CD8-positive, alpha-beta memory T cell (primary cell): ENCODE measurements at regions not wholly inside any gene's neighbourhood (a gene's known extent, or its start where the extent isn't known, plus 50 kb on each side); places are given as distances from the start of the nearest gene placed in this dataset.

ENCODE experiments used
- CTCF ChIA-PET: fragments of 350-600 bp; sonication (Branson Sonifier 250); formaldehyde crosslinking; loops from one replicate; lab custom pipeline; 2021; ENCODE audit warnings: antibody characterized with exemption; lab: Charles Lee
- POLR2A ChIA-PET: fragments of 350-600 bp; sonication (Branson Sonifier 250); formaldehyde crosslinking; loops from one replicate; lab custom pipeline; 2021; ENCODE audit warnings: antibody characterized with exemption; lab: Charles Lee
- DNase-seq, 5 donors: peaks; one replicate each; pipeline versions ENCODE4 v3.0.0 to v3.0.0-alpha.2; 2020 to 2022; ENCODE audit warnings: mixed read lengths in 1 of 5
- H3K27ac ChIP-seq: one replicate; pipeline ENCODE4 v1.7.0; 2013; ENCODE audit warnings: low read depth, mild to moderate bottlenecking, low read length, moderate library complexity
- H3K27me3 ChIP-seq: 2 replicates; pipeline ENCODE4 v1.7.0; 2013; ENCODE audit warnings: low read length, mild to moderate bottlenecking; ENCODE audit not compliant: insufficient read depth, poor library complexity, severe bottlenecking
- H3K36me3 ChIP-seq: 2 replicates; pipeline ENCODE4 v1.7.0; 2013; ENCODE audit warnings: mild to moderate bottlenecking, low read length, moderate library complexity; ENCODE audit not compliant: insufficient read depth
- H3K4me1 ChIP-seq: 2 replicates; pipeline ENCODE4 v1.7.0; 2013; ENCODE audit warnings: mild to moderate bottlenecking, low read length, moderate library complexity; ENCODE audit not compliant: insufficient read depth
- H3K4me3 ChIP-seq: 2 replicates; pipeline ENCODE4 v1.7.0; 2013; ENCODE audit warnings: mild to moderate bottlenecking, low read length
- H3K9me3 ChIP-seq: 2 replicates; pipeline ENCODE4 v1.7.0; 2013; ENCODE audit warnings: mild to moderate bottlenecking, low read length
- H3K27ac Mint-ChIP-seq, 8 donors: one replicate each; pipeline ENCODE4 v1.8.0; 2020 to 2021; ENCODE audit warnings: mixed read lengths in 8 of 8, mild to moderate bottlenecking in 6 of 8, inconsistent platforms in 3 of 8, moderate library complexity in 3 of 8
- H3K27me3 Mint-ChIP-seq, 2 donors: one replicate each; pipeline ENCODE4 v1.8.0; 2020 to 2021; ENCODE audit warnings: mixed read lengths in 2 of 2, mild to moderate bottlenecking in 1 of 2, moderate library complexity in 1 of 2
- H3K36me3 Mint-ChIP-seq, 3 donors: one replicate each; pipeline ENCODE4 v1.8.0; 2020 to 2021; ENCODE audit warnings: mixed read lengths in 3 of 3, inconsistent platforms in 1 of 3, mild to moderate bottlenecking in 1 of 3
- H3K4me1 Mint-ChIP-seq, 3 donors: one replicate each; pipeline ENCODE4 v1.8.0; 2020 to 2021; ENCODE audit warnings: mixed read lengths in 3 of 3, inconsistent platforms in 1 of 3, mild to moderate bottlenecking in 1 of 3
- H3K4me3 Mint-ChIP-seq, 7 donors: one replicate each; pipeline ENCODE4 v1.8.0; 2020 to 2021; ENCODE audit warnings: mixed read lengths in 7 of 7, mild to moderate bottlenecking in 6 of 7, moderate library complexity in 4 of 7, inconsistent platforms in 2 of 7
- H3K9me3 Mint-ChIP-seq, 5 donors: one replicate each; pipeline ENCODE4 v1.8.0; 2020 to 2022; ENCODE audit warnings: mixed read lengths in 5 of 5, mild to moderate bottlenecking in 3 of 5, moderate library complexity in 2 of 5, inconsistent platforms in 1 of 5

DNA sequence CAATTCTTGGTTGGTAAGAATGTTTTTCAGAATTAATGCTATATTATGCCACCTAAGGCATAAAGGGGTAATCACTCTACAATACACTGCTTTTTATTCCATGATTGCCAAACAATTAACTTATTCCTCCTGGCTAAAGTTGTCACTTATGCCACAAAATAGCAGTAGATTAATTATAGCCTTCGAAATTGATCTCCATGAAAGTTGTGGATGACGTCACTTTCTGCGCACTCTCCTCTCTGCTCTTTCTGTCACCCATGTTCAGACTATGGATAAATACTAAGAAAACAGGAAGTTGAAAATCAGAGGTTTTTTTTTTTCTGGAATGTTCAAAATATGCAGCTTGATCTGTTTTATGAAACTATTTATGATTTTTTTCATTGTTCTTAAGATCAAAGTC is 790.1 kb upstream of the CNTN5 start:
- H3K36me3 ChIP-seq, result no peaks in the 10 kb centered on the region
- Mint-ChIP-seq H3K9me3 (peaks cover 0 to 31% (median 4%) of the 10 kb centered on the region in 5 donors), H3K4me3 (no peak overlapping the region), H3K27ac (no peak overlapping the region), H3K27me3 (no peaks in the 10 kb centered on the region), H3K4me1 (no peaks in the 10 kb centered on the region), H3K36me3 (no peaks in the 10 kb centered on the region)
- H3K9me3 ChIP-seq, result no peaks in the 10 kb centered on the region
- no peak overlapping the region for H3K27ac ChIP-seq
- H3K4me1 ChIP-seq, result no peaks in the 10 kb centered on the region
- CTCF ChIA-PET, result no interaction called here
- H3K27me3 ChIP-seq, result no peaks in the 10 kb centered on the region
- POLR2A ChIA-PET, result no interaction called here
- no peak overlapping the region for H3K4me3 ChIP-seq
- DNase-seq, result no peak

DNA sequence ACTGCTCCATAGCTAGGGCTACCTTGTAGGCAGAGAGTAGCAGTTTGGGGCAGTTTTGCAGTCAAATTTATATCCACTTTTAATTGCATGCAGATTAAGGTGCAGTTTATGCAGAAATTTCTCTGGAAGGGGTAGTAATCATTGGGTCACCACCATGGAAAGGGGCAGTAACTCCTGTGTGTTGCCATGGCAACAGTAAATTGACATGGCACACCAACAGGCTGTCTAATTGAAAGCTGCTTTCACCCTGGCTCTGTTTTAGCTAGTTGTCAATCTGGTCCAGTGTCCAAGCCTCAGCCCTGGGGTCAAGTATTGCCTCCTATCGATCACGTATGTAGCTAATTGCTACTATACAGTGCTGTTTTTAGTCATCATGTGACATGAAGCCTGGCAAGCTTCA is 786.1 kb upstream of the CNTN5 start:
- Histone ChIP-seq H3K4me3 (no peak overlapping the region), H3K9me3 (no peaks in the 10 kb centered on the region), H3K27ac (no peak overlapping the region), H3K36me3 (no peaks in the 10 kb centered on the region), H3K4me1 (no peaks in the 10 kb centered on the region), H3K27me3 (no peaks in the 10 kb centered on the region)
- Mint-ChIP-seq H3K4me1 (no peaks in the 10 kb centered on the region), H3K27ac (no peak overlapping the region), H3K27me3 (no peaks in the 10 kb centered on the region), H3K9me3 (peaks cover 0 to 30% (median 8%) of the 10 kb centered on the region in 5 donors), H3K36me3 (no peaks in the 10 kb centered on the region), H3K4me3 (no peak overlapping the region)
- POLR2A ChIA-PET, result no interaction called here
- DNase-seq, result no peak
- CTCF ChIA-PET, result no interaction called here

DNA sequence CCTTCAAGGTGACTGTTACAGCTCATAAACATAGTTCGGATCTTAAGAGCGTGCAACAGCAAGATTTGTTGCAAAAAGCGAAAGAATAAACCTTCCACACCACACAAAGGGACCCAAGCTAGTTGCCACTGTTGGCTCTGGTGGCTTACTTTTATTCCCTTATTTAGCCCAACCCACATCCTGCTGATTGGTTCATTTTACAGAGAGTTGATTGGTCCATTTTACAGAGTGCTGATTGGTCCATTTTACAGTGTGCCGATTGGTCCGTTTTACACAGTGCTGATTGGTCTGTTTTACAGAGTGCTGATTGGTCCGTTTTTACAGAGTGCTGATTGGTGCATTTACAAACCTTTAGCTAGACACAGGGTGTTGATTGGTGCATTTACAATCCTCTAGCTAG is 776.9 kb upstream of the CNTN5 start:
- no peak for DNase-seq
- POLR2A ChIA-PET, result no interaction called here

DNA sequence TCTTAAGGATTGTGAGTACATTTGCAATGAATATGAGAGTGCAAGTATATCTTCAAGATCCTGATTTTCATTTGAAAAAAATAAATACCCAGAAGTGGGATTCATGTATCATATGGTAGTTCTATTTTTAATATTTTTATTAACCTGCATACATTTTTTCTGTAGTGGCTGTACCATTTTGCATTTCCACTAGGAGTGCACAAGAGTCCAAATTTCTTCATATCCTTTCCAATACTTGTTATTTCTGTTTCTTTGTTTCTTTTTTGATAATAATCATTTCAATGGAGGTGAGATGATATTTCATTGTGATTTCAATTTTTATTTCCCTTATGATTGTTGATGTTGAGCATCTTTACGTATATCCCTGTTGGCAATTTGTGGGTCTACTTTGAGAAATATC is 759.8 kb upstream of the CNTN5 start:
- peaks cover 4 to 40% (median 10%) of the 10 kb centered on the region in 5 donors for H3K9me3 Mint-ChIP-seq
- Histone ChIP-seq H3K27me3 (no peaks in the 10 kb centered on the region), H3K27ac (no peak overlapping the region), H3K9me3 (peaks cover 8% of the 10 kb centered on the region), H3K36me3 (no peaks in the 10 kb centered on the region), H3K4me3 (no peak overlapping the region), H3K4me1 (no peaks in the 10 kb centered on the region)
- no peak for DNase-seq
- POLR2A ChIA-PET, result no interaction called here
- H3K4me3 Mint-ChIP-seq, result no peak overlapping the region
- H3K36me3 Mint-ChIP-seq, result peaks cover 0 to 3% (median 0%) of the 10 kb centered on the region in 3 donors
- CTCF ChIA-PET, result no interaction called here
- peaks cover 0 to under 1% of the 10 kb centered on the region in 2 donors for H3K27me3 Mint-ChIP-seq
- no peaks in the 10 kb centered on the region for H3K4me1 Mint-ChIP-seq
- no peak overlapping the region for H3K27ac Mint-ChIP-seq

More for the DNA sequence above, 776.9 kb upstream of the CNTN5 start:
- Mint-ChIP-seq H3K36me3 (no peaks in the 10 kb centered on the region), H3K4me1 (no peaks in the 10 kb centered on the region), H3K9me3 (peaks cover 7 to 46% (median 21%) of the 10 kb centered on the region in 5 donors), H3K27ac (no peak overlapping the region), H3K27me3 (no peaks in the 10 kb centered on the region), H3K4me3 (no peak overlapping the region)
- no peaks in the 10 kb centered on the region for H3K4me1 ChIP-seq
- no peak overlapping the region for H3K27ac ChIP-seq
- no peak overlapping the region for H3K4me3 ChIP-seq
- no peaks in the 10 kb centered on the region for H3K36me3 ChIP-seq
- no peaks in the 10 kb centered on the region for H3K9me3 ChIP-seq
- H3K27me3 ChIP-seq, result no peaks in the 10 kb centered on the region
- CTCF ChIA-PET, result no interaction called here

DNA sequence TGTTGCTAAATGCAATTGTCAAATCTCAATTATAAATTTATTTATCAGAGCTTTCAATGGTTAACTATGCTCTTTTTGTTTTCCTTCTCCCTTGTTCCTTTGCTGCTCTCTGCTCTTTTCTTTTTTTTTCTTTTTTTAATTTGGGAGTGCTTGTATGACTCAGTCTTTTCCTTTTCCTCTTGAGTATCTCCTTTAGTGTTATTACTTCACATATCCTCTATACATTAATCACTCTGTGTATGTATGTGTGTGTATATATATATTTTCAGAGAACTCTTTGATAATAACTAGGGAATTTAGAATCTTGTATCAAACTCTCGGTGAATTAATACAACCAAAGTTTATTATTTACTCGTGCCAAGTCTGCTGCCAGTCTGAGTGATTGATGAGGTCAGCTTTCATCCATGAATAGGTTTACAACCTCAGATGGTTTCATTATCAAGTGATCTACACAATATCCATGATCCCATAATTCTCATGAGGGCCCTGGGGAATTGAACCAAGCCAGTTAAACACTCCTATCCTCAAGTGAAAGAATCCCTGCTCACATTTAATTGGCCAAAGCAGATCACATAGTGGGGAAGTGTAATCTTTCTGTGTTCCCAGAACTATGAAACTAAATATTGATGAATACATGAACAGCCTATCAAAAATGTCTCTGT is 743.4 kb upstream of the CNTN5 start:
- Histone ChIP-seq H3K36me3 (no peaks in the 10 kb centered on the region), H3K9me3 (no peaks in the 10 kb centered on the region), H3K4me3 (no peak overlapping the region), H3K4me1 (no peaks in the 10 kb centered on the region), H3K27me3 (no peaks in the 10 kb centered on the region), H3K27ac (no peak overlapping the region)
- CTCF ChIA-PET, result no interaction called here
- H3K9me3 Mint-ChIP-seq, result peaks cover 5 to 32% (median 9%) of the 10 kb centered on the region in 5 donors
- POLR2A ChIA-PET, result no interaction called here
- H3K4me1 Mint-ChIP-seq, result no peaks in the 10 kb centered on the region
- no peak overlapping the region for H3K4me3 Mint-ChIP-seq
- no peaks in the 10 kb centered on the region for H3K36me3 Mint-ChIP-seq
- no peak for DNase-seq
- no peaks in the 10 kb centered on the region for H3K27me3 Mint-ChIP-seq
- no peak overlapping the region for H3K27ac Mint-ChIP-seq

DNA sequence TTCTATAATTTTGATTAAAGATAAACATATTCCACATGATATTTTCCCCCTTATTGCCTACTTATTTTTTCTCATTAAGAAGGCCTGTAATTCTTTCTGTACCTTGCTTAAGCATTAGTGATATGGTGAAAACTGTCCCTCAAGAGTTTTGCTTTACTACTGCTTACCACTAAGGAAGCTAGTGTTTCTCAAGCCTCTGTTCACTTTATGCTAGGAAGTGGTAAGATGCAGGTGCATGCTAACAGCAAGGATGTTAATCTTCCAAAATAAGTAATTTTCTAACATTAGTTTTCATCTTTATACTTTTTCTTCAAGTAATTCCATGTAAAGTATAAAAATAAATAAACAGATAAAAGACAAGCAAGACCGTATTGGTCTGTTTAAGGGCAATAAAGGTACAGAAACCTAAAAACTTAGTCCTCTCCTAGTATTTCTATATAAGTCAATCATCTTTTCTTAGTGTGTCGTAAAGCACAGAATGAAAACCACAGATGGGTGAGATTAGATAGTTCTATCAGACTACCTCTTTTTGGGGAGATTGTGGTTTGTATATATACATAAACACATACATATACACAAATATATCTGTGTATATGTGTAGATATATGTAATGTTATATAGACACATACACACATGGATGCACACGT is 731.0 kb upstream of the CNTN5 start:
- H3K4me3 Mint-ChIP-seq, result no peak overlapping the region
- Histone ChIP-seq H3K4me3 (no peak overlapping the region), H3K36me3 (no peaks in the 10 kb centered on the region), H3K4me1 (no peaks in the 10 kb centered on the region), H3K27me3 (no peaks in the 10 kb centered on the region), H3K27ac (no peak overlapping the region), H3K9me3 (no peaks in the 10 kb centered on the region)
- peaks cover 3 to 38% (median 4%) of the 10 kb centered on the region in 5 donors for H3K9me3 Mint-ChIP-seq
- CTCF ChIA-PET, result no interaction called here
- POLR2A ChIA-PET, result no interaction called here
- H3K36me3 Mint-ChIP-seq, result no peaks in the 10 kb centered on the region
- H3K4me1 Mint-ChIP-seq, result no peaks in the 10 kb centered on the region
- DNase-seq, result no peak
- H3K27ac Mint-ChIP-seq, result no peak overlapping the region
- no peaks in the 10 kb centered on the region for H3K27me3 Mint-ChIP-seq

DNA sequence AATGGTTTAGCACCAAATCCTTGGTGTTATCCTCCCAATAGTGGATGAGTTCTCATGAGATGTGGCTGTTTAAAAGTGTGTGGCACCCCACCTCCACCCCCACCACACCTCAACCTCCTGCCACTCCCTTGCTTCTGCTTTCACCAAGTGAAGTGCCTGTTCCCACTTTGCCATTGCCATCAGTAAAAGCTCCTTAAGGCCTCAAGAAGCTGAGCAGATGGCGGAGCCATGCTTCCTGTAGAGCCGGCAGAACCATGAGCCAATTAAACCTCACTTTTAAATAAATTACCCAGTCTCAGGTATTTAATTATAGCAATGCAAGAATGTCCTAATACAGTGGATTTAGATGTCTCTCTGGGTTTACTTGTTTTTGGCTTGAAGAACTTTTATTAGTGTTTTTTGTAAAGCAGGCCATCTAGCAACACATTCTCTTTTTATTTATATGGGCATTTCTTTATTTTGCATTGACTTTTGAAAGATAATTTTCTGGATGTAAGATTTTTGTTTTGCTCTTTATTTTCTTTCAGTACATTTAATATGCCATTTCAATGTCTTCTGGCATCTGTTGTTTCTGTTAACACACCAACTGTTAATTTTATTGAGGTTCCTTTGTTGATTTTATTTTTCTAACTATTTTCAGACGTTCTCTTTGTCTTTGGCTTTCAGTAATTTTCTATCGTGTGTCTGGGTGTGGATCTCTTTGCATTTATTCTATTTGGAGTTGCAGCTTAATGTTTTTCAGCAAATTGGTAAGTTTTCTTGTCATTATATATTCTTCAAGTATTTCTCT is 724.5 kb upstream of the CNTN5 start:
- Histone ChIP-seq H3K27ac (no peak overlapping the region), H3K9me3 (no peaks in the 10 kb centered on the region), H3K4me1 (no peaks in the 10 kb centered on the region), H3K4me3 (no peak overlapping the region), H3K27me3 (no peaks in the 10 kb centered on the region), H3K36me3 (no peaks in the 10 kb centered on the region)
- DNase-seq, result no peak
- no peak overlapping the region for H3K4me3 Mint-ChIP-seq
- no peaks in the 10 kb centered on the region for H3K27me3 Mint-ChIP-seq
- H3K9me3 Mint-ChIP-seq, result peaks cover 2 to 23% (median 8%) of the 10 kb centered on the region in 5 donors
- no peak overlapping the region for H3K27ac Mint-ChIP-seq
- CTCF ChIA-PET, result no interaction called here
- POLR2A ChIA-PET, result no interaction called here
- no peaks in the 10 kb centered on the region for H3K36me3 Mint-ChIP-seq
- H3K4me1 Mint-ChIP-seq, result no peaks in the 10 kb centered on the region

DNA sequence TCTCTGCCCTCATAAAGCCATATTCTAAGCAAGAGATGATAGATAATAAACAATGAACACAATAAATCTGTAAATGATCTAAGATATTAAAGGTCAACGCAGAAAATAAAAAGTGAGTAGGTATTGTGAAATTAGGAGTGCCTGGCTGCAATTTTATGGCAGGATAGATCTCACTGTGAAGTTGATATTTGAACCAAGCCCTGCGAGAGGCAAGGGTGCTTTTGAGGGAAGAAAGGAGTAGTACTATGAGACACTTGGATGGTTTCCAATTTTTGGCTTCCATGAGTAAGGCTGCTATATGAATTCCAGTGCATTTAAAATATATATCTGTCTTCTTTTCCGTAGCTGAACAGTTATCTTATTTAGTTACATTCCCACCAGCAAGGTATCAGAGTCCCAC is 720.0 kb upstream of the CNTN5 start:
- Mint-ChIP-seq H3K27ac (no peak overlapping the region), H3K4me3 (no peak overlapping the region), H3K4me1 (no peaks in the 10 kb centered on the region), H3K36me3 (no peaks in the 10 kb centered on the region), H3K27me3 (no peaks in the 10 kb centered on the region), H3K9me3 (peaks cover 2 to 16% (median 9%) of the 10 kb centered on the region in 5 donors)
- no peaks in the 10 kb centered on the region for H3K27me3 ChIP-seq
- CTCF ChIA-PET, result no interaction called here
- H3K27ac ChIP-seq, result no peak overlapping the region
- no peak for DNase-seq
- no peak overlapping the region for H3K4me3 ChIP-seq
- H3K4me1 ChIP-seq, result no peaks in the 10 kb centered on the region
- H3K9me3 ChIP-seq, result no peaks in the 10 kb centered on the region
- H3K36me3 ChIP-seq, result no peaks in the 10 kb centered on the region
- POLR2A ChIA-PET, result no interaction called here
